K562 (cell line): ENCODE measurements at regions not wholly inside any gene's neighbourhood (a gene's known extent, or its start where the extent isn't known, plus 50 kb on each side); places are given as distances from the start of the nearest gene placed in this dataset.

Experiments
- ATAC-seq: fragments of 200-7000 bp; cut with Tn5 transposase; 3 replicates; pipeline ENCODE4 v1.9.1; 2020; ENCODE audit warnings: moderate library complexity
- BruUV-seq: library from RNA; stranded (reverse); fragments of 400-500 nt; replicated peaks from 2 replicates; lab custom pipeline; 2021; lab: Mats Ljungman, UMichigan
- CTCF ChIA-PET: fragments of 300-600 bp; formaldehyde crosslinking; extraction: SDS; loops from one replicate; lab custom pipeline; 2021; ENCODE audit warnings: low intra/inter-chr PET ratio; lab: Yijun Ruan, JAX
- POLR2A ChIA-PET: fragments of 300-600, 350-650 bp; sonication (Branson Sonifier 250); formaldehyde crosslinking; extraction: SDS; loops from one replicate; lab custom pipeline; 2021; ENCODE audit warnings: antibody characterized with exemption, inconsistent platforms; lab: Yijun Ruan, JAX
- DNase-seq, 4 experiments: peaks; one replicate each; pipeline versions ENCODE4 v3.0.0 to v3.0.0-alpha.2; 2011 to 2018; ENCODE audit warnings: low spot score in 3 of 4, mixed read lengths in 3 of 4; ENCODE audit errors: extremely low read depth in 1 of 4
- FAIRE-seq: peaks from 2 replicates; lab custom pipeline; 2011; peaks lifted over from hg19 to GRCh38; lab: Jason Lieb, UNC
- H2AFZ ChIP-seq: 2 replicates; pipeline ENCODE4 v1.6.0; 2011; ENCODE audit warnings: low read depth, low read length, control low read depth, inconsistent platforms
- H3K27ac ChIP-seq: fragments of 200-600 bp; 3 replicates; pipeline ENCODE4 v1.8.0; 2011; ENCODE audit warnings: low read depth, mild to moderate bottlenecking, control low read depth, inconsistent platforms, low read length, moderate library complexity, mixed read lengths; ENCODE audit errors: extremely low read depth
- H3K27me3 ChIP-seq, 2 experiments: fragments of 300-600 bp in 1 of 2; 2 replicates in 1 of 2; 3 replicates in 1 of 2; pipeline versions ENCODE4 v1.6.0 to v1.8.0; 2011; ENCODE audit warnings: inconsistent platforms in 2 of 2, low read length in 2 of 2, mild to moderate bottlenecking in 1 of 2, mixed read lengths in 1 of 2, moderate library complexity in 1 of 2; ENCODE audit not compliant: control insufficient read depth in 2 of 2, insufficient read depth in 2 of 2
- H3K36me3 ChIP-seq: fragments of 300-600 bp; 3 replicates; pipeline ENCODE4 v1.8.0; 2011; ENCODE audit warnings: mild to moderate bottlenecking, low read length, inconsistent platforms; ENCODE audit not compliant: control insufficient read depth, insufficient read depth
- H3K4me1 ChIP-seq, 2 experiments: fragments of 200-600 bp in 1 of 2; replicated peaks in 1 of 2; 2 replicates in 1 of 2; 3 replicates in 1 of 2; pipeline versions ENCODE4 v1.5.1 to v1.8.0; 2011; ENCODE audit warnings: inconsistent platforms in 2 of 2, low read length in 2 of 2, mild to moderate bottlenecking in 1 of 2, mixed read lengths in 1 of 2, moderate library complexity in 1 of 2; ENCODE audit not compliant: control insufficient read depth in 2 of 2, insufficient read depth in 2 of 2
- H3K4me2 ChIP-seq: 2 replicates; pipeline ENCODE4 v1.6.1; 2011; ENCODE audit warnings: low read length, control low read depth, inconsistent platforms, mixed read lengths; ENCODE audit not compliant: insufficient read depth
- H3K4me3 ChIP-seq: fragments of 200-600 bp; sonication (generic), shearing (Covaris generic); 2 replicates; pipeline ENCODE4 v1.5.1; 2016; ENCODE audit warnings: control low read depth, inconsistent platforms
- H3K79me2 ChIP-seq: fragments of 200-600 bp; 3 replicates; pipeline ENCODE4 v1.8.0; 2011; ENCODE audit warnings: low read length, inconsistent platforms; ENCODE audit not compliant: control insufficient read depth, insufficient read depth
- H3K9ac ChIP-seq, 2 experiments: 2 replicates each; pipeline versions ENCODE4 v1.6.0 to v1.6.1; 2011; ENCODE audit warnings: low read depth in 2 of 2, low read length in 2 of 2, control low read depth in 1 of 2, inconsistent platforms in 1 of 2, mild to moderate bottlenecking in 1 of 2, mixed read lengths in 1 of 2; ENCODE audit not compliant: insufficient read depth in 1 of 2
- H3K9me1 ChIP-seq: one replicate; pipeline ENCODE4 v1.6.0; 2011; ENCODE audit warnings: inconsistent platforms, mild to moderate bottlenecking, low read length, moderate library complexity; ENCODE audit not compliant: control insufficient read depth, insufficient read depth
- H3K9me3 ChIP-seq: replicated peaks from 2 replicates; pipeline ENCODE4 v1.5.1; 2011; ENCODE audit warnings: low read depth, low read length, inconsistent platforms; ENCODE audit not compliant: control insufficient read depth, insufficient read depth
- H4K20me1 ChIP-seq: replicated peaks from 2 replicates; pipeline ENCODE4 v1.6.1; 2011; ENCODE audit warnings: low read length, inconsistent platforms, mixed read lengths; ENCODE audit not compliant: control insufficient read depth, insufficient read depth
- BRD4 ChIP-seq: fragments of 200-600 bp; sonication (generic); IDR thresholded peaks from 2 replicates; pipeline ENCODE4 v1.6.1; 2017; ENCODE audit warnings: inconsistent platforms
- L3MBTL2 ChIP-seq: fragments of 450-650 bp; IDR thresholded peaks from 2 replicates; pipeline ENCODE4 v1.6.1; 2016; ENCODE audit warnings: mild to moderate bottlenecking, moderate library complexity
- MBD1 ChIP-seq: fragments of 250-450 bp; sonication (Bioruptor Pico); IDR thresholded peaks from 2 replicates; pipeline ENCODE4 v1.8.0; 2022; ENCODE audit warnings: inconsistent platforms
- NBN ChIP-seq: fragments of 450-650 bp; IDR thresholded peaks from 2 replicates; pipeline ENCODE4 v1.6.1; 2016; ENCODE audit warnings: low read depth, mild to moderate bottlenecking
- PHB ChIP-seq: fragments of 250-450 bp; sonication (Bioruptor Pico); IDR thresholded peaks from 2 replicates; pipeline ENCODE4 v1.5.0; 2021
- SMARCC2 ChIP-seq: fragments of 450-650 bp; IDR thresholded peaks from 2 replicates; pipeline ENCODE4 v1.6.1; 2017; ENCODE audit warnings: antibody characterized with exemption, moderate library complexity, mild to moderate bottlenecking, low read depth
- TCF7 ChIP-seq: sonication (generic); IDR thresholded peaks from 2 replicates; pipeline ENCODE4 v1.6.1; 2016; ENCODE audit warnings: antibody characterized with exemption, borderline replicate concordance
- ZKSCAN3 ChIP-seq: fragments of 250-450 bp; sonication (Bioruptor Pico); IDR thresholded peaks from 2 replicates; pipeline ENCODE4 v1.4.0; 2020
- ZNF146 ChIP-seq: IDR thresholded peaks from one replicate; pipeline ENCODE4 v1.6.1; 2018; ENCODE audit warnings: missing compliant biosample characterization; ENCODE audit not compliant: unreplicated experiment
- WGBS: fragments of 100-300 bp; shearing (Covaris generic); methylation state at CpG from one replicate; pipeline ENCODE4 v1.1.6; 2016; ENCODE audit warnings: low coverage, mixed read lengths; ENCODE audit not compliant: insufficient coverage; ENCODE audit errors: missing lambda C conversion rate; 5-methylcytosine and 5-hydroxymethylcytosine counted together
- in situ Hi-C: fragments of 300-500 bp; cut with MboI; formaldehyde crosslinking; loops from 4 replicates; pipeline ENCODE4 v1.15.0; 2018; ENCODE audit warnings: inconsistent platforms, mixed read lengths
- intact Hi-C: fragments of 100-400 bp; cut with micrococcal nuclease; formaldehyde crosslinking; loops from 2 replicates; pipeline ENCODE4 v1.14.2; 2022
- TF ChIP-seq, protein P1 (sequence below), 2 experiments: IDR thresholded peaks in 1 of 2; conservative IDR thresholded peaks in 1 of 2; 2 replicates each; pipeline ENCODE4 v1.6.1; 2016; ENCODE audit warnings: low read depth in 2 of 2, mild to moderate bottlenecking in 1 of 2, missing compliant biosample characterization in 1 of 2, missing genetic modification characterization in 1 of 2, moderate library complexity in 1 of 2
- TF ChIP-seq, protein P2 (sequence below): fragments of 450-650 bp; IDR thresholded peaks from 2 replicates; pipeline ENCODE4 v1.6.1; 2016; ENCODE audit warnings: borderline replicate concordance
- TF ChIP-seq, protein P3 (sequence below), 2 experiments: fragments of 250-450 bp in 1 of 2; fragments of 450-650 bp in 1 of 2; sonication (Bioruptor Pico) in 1 of 2; IDR thresholded peaks; 2 replicates each; pipeline versions ENCODE4 v1.6.1 to v1.8.0; 2016 to 2021; ENCODE audit warnings: mild to moderate bottlenecking in 2 of 2, moderate library complexity in 2 of 2, missing compliant biosample characterization in 1 of 2, missing genetic modification characterization in 1 of 2
- TF ChIP-seq, protein P4 (sequence below): fragments of 200-800 bp; sonication (Bioruptor generic); IDR thresholded peaks from 2 replicates; pipeline ENCODE4 v1.6.1; 2017; ENCODE audit warnings: missing genetic modification characterization, missing compliant biosample characterization

DNA sequence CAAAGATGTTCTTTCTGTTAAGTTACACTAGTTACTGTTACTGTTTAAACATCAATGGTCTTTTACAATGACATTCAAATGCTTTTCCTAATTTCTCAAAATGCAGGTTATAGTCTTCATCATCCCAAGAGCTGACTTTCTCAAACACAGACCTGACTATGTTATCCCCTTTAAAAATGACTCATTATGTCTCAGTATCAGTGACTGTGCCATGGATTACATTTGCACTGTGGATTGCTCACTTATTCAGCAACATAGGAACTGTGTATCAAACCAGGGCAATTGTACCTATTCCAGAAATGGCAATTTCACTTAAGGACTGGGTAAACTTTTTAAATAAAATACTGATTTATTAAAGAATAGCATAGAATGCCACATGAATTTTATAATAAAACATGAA is 630.2 kb upstream of the NOVA1 start (continued):
- TF ChIP-seq, protein P1, sequence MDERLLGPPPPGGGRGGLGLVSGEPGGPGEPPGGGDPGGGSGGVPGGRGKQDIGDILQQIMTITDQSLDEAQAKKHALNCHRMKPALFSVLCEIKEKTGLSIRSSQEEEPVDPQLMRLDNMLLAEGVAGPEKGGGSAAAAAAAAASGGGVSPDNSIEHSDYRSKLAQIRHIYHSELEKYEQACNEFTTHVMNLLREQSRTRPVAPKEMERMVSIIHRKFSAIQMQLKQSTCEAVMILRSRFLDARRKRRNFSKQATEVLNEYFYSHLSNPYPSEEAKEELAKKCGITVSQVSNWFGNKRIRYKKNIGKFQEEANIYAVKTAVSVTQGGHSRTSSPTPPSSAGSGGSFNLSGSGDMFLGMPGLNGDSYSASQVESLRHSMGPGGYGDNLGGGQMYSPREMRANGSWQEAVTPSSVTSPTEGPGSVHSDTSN (CRISPR knock-in tag; IDR thresholded peaks at IDR 0.05; ENCODE audit: low read depth), result no peak
- TF ChIP-seq, protein P1 (tag; conservative IDR thresholded peaks at IDR 0.05; ENCODE audit: low read depth), result no peak
- TF ChIP-seq BRD4, result no peak

GRCh38 chr14:27234331-27234730 is 636.5 kb upstream of the NOVA1 start:
- intact Hi-C loops, result no loop called here
- Histone ChIP-seq H3K9me3 (no peaks in the 10 kb centered on the region), H3K79me2 (no peaks in the 10 kb centered on the region), H4K20me1 (no peaks in the 10 kb centered on the region), H3K27me3 (no peaks in the 10 kb centered on the region), H3K36me3 (no peaks in the 10 kb centered on the region), H3K4me1 (no peaks in the 10 kb centered on the region), H3K4me3 (no peak overlapping the region), H3K4me2 (no peak overlapping the region), H3K9me1 (no peaks in the 10 kb centered on the region), H3K27ac (no peak overlapping the region), H3K9ac (no peak overlapping the region), H2AFZ (no peak overlapping the region)
- CTCF ChIA-PET, result no interaction called here
- FAIRE-seq (no peak), ATAC-seq (no peak), DNase-seq (no peak)
- POLR2A ChIA-PET, result no interaction called here
- in situ Hi-C loops, result no loop called here
- 0% methylated on average over 4 of the region's 4 CpGs for WGBS
- no TSS peak for BruUV-seq
- TF ChIP-seq L3MBTL2 (no peak), NBN (no peak), TCF7 (no peak), SMARCC2 (no peak), ZKSCAN3 (no peak), MBD1 (no peak), ZNF146 (CRISPR knock-in tag) (no peak), PHB (no peak)
- TF ChIP-seq, protein P2, sequence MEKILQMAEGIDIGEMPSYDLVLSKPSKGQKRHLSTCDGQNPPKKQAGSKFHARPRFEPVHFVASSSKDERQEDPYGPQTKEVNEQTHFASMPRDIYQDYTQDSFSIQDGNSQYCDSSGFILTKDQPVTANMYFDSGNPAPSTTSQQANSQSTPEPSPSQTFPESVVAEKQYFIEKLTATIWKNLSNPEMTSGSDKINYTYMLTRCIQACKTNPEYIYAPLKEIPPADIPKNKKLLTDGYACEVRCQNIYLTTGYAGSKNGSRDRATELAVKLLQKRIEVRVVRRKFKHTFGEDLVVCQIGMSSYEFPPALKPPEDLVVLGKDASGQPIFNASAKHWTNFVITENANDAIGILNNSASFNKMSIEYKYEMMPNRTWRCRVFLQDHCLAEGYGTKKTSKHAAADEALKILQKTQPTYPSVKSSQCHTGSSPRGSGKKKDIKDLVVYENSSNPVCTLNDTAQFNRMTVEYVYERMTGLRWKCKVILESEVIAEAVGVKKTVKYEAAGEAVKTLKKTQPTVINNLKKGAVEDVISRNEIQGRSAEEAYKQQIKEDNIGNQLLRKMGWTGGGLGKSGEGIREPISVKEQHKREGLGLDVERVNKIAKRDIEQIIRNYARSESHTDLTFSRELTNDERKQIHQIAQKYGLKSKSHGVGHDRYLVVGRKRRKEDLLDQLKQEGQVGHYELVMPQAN, result no peak
- TF ChIP-seq, protein P3, sequence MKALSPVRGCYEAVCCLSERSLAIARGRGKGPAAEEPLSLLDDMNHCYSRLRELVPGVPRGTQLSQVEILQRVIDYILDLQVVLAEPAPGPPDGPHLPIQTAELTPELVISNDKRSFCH (CRISPR knock-in tag; IDR thresholded peaks at IDR 0.05), result no peak
- TF ChIP-seq, protein P3 (tag; IDR thresholded peaks at IDR 0.05), result no peak
- TF ChIP-seq, protein P4, sequence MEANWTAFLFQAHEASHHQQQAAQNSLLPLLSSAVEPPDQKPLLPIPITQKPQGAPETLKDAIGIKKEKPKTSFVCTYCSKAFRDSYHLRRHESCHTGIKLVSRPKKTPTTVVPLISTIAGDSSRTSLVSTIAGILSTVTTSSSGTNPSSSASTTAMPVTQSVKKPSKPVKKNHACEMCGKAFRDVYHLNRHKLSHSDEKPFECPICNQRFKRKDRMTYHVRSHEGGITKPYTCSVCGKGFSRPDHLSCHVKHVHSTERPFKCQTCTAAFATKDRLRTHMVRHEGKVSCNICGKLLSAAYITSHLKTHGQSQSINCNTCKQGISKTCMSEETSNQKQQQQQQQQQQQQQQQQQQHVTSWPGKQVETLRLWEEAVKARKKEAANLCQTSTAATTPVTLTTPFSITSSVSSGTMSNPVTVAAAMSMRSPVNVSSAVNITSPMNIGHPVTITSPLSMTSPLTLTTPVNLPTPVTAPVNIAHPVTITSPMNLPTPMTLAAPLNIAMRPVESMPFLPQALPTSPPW (CRISPR knock-in tag), result no peak
